ENCODE measurements at regions not wholly inside any gene's neighbourhood (a gene's known extent, or its start where the extent isn't known, plus 50 kb on each side); places are given as distances from the start of the nearest gene placed in this dataset.

DNA sequence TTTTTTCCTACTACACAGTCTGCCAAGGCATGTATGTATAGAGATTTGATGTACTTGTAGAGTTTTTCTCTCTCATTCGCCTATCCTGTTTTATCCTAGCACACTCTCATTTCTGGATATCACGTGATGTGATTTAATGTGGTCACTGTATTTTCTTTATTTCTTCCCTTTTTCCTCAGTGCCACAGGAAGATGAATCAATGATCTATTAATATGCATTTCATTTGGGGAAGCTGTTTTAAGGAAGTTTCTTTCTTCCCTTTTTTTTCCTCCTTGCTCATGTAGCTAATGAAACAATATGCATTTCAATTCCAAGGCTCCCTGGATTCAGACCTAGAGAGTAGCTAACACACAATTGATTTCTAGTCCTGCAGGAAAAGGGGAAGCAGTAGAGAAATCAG, 506.3 kb upstream of the WWC1 start:
- Histone ChIP-seq H3K4me1 (no peaks in the 10 kb centered on the region), H3K27me3 (no peaks in the 10 kb centered on the region), H3K36me3 (replicated peaks in 1 of 2; ENCODE audit: insufficient read depth in 1 of 2, low read depth in 2 of 2) (no peaks in the 10 kb centered on the region), H3K27ac (no peak overlapping the region), H3K9me3 (no peaks in the 10 kb centered on the region), H3K4me3 (no peak overlapping the region)
- no peak for ATAC-seq
- WGBS, 2 donors: 72 to 83% methylated on average over 2 of the region's 2 CpGs
- intact Hi-C loops (cut with DNase I): no loop called here
- TF ChIP-seq CTCF (IDR thresholded peaks at IDR 0.05): no peak
- TF ChIP-seq POLR2A (IDR thresholded peaks at IDR 0.05): no peak
- no peak for DNase-seq

- Histone ChIP-seq H3K36me3 (replicated peaks in 1 of 2; ENCODE audit: insufficient read depth in 1 of 2, low read depth in 2 of 2) (no peaks in the 10 kb centered on the region), H3K27me3 (no peaks in the 10 kb centered on the region), H3K9me3 (no peaks in the 10 kb centered on the region), H3K4me1 (no peaks in the 10 kb centered on the region), H3K27ac (no peak overlapping the region), H3K4me3 (no peak overlapping the region)
- no peak for DNase-seq
- TF ChIP-seq CTCF (IDR thresholded peaks at IDR 0.05) (no peak), POLR2A (IDR thresholded peaks at IDR 0.05) (no peak)
- WGBS, 2 donors: 56 to 83% methylated on average over 1 of the region's 1 CpG
- intact Hi-C loops (cut with DNase I): no loop called here
- ATAC-seq: no peak
Observed at GRCh38 chr5:167785901-167786300, 505.5 kb upstream of the WWC1 start.

DNA sequence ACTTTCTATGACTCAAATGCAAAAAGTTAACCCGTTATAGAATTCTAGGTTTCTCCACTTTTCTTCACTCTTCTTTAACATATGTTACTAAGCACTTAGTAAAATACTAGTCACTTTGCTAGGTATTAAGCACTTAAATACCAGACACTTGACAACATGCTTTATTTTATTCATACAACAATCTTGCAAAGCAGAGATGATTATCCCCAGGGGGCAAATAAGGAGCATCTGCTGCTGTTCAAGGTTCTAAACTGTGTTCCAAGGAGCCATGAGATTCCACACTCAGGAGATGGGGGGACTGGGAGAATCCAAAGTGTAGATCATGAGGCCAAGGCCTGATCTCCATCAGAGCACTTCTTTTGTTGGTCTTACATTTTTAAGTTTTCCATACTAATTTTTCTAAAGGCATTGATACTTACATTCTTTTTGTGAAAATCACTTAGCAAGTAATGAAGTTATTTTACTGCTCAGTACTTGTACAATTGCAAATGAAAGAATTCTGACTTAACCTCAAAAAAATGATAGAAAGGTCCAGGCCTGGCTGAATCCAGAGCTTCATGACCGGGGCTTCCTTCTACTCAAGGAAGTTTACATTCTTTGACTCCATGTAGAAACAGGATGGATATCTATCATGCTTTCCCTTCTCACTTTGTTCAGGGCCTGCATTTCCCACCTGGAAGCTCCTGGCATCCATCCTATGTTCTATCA, 504.4 kb upstream of the WWC1 start:
- Histone ChIP-seq H3K36me3 (replicated peaks in 1 of 2; ENCODE audit: insufficient read depth in 1 of 2, low read depth in 2 of 2) (no peaks in the 10 kb centered on the region), H3K4me1 (no peaks in the 10 kb centered on the region), H3K4me3 (no peak overlapping the region), H3K27me3 (no peaks in the 10 kb centered on the region), H3K27ac (no peak overlapping the region), H3K9me3 (no peaks in the 10 kb centered on the region)
- WGBS, 2 donors: 75 to 79% methylated on average over 2 of the region's 2 CpGs
- intact Hi-C loops (cut with DNase I): no loop called here
- no peak for DNase-seq
- ATAC-seq: no peak
- no peak for TF ChIP-seq CTCF (IDR thresholded peaks at IDR 0.05)
- TF ChIP-seq POLR2A (IDR thresholded peaks at IDR 0.05): no peak

DNA sequence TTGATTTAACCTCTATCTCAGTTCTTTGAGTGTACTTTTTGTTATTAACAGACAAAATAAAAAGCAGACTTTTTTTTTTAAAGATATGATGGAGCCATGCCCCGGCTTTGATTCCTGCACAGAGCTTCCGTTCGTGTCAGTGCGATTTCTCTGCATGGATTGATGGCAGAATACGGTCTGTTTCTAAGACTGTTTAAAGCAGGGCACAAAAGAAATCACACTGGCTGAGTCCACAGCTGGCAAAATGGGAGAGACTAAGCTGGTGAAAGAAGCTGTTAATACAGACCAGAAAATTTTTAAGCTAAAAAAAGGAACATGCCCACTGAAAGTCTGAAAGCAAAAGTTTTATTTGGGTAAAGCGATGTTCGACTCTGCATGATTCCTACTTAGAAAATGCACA, 501.4 kb upstream of the WWC1 start:
- intact Hi-C loops (cut with DNase I): no loop called here
- H3K9me3 ChIP-seq: no peaks in the 10 kb centered on the region
- no peak overlapping the region for H3K27ac ChIP-seq
- no peak overlapping the region for H3K4me3 ChIP-seq
- DNase-seq (no peak), ATAC-seq (no peak)
- no peaks in the 10 kb centered on the region for H3K27me3 ChIP-seq
- WGBS, 2 donors: 86 to 89% methylated on average over 7 of the region's 7 CpGs
- H3K36me3 ChIP-seq (replicated peaks in 1 of 2; ENCODE audit: insufficient read depth in 1 of 2, low read depth in 2 of 2): no peaks in the 10 kb centered on the region
- peaks cover 14% of the 10 kb centered on the region for H3K4me1 ChIP-seq
- no peak for TF ChIP-seq CTCF (IDR thresholded peaks at IDR 0.05)
